H1 (cell line): ENCODE measurements at regions not wholly inside any gene's neighbourhood (a gene's known extent, or its start where the extent isn't known, plus 50 kb on each side); places are given as distances from the start of the nearest gene placed in this dataset.

Experiments
- CTCF ChIA-PET: fragments of 300-600 bp; sonication (Branson Sonifier 250); formaldehyde crosslinking; loops from one replicate; lab custom pipeline; 2021; ENCODE audit not compliant: partially characterized antibody; lab: Charles Lee
- POLR2A ChIA-PET: fragments of 300-600 bp; sonication (Branson Sonifier 250); formaldehyde crosslinking; loops from one replicate; lab custom pipeline; 2021; ENCODE audit warnings: inconsistent platforms; ENCODE audit not compliant: partially characterized antibody; lab: Charles Lee
- DNase-seq, 2 experiments: peaks; one replicate each; pipeline versions ENCODE4 v3.0.0 to v3.0.0-alpha.2; 2010 to 2022; ENCODE audit warnings: low spot score in 2 of 2, low read depth in 1 of 2, mixed read lengths in 1 of 2
- FAIRE-seq: peaks from 2 replicates; lab custom pipeline; 2011; peaks lifted over from hg19 to GRCh38; lab: Jason Lieb, UNC
- H2AFZ ChIP-seq: 2 replicates; pipeline ENCODE4 v1.8.1; 2012; ENCODE audit warnings: low read length, inconsistent platforms
- H2AK5ac ChIP-seq: 2 replicates; pipeline ENCODE4 v1.6.1; 2013; ENCODE audit warnings: low read depth, low read length
- H2BK120ac ChIP-seq: replicated peaks from 2 replicates; pipeline ENCODE3; 2013; ENCODE audit warnings: low read depth, low read length, inconsistent platforms
- H2BK12ac ChIP-seq: 2 replicates; pipeline ENCODE4 v1.6.1; 2013; ENCODE audit warnings: low read depth, low read length
- H2BK15ac ChIP-seq: 2 replicates; pipeline ENCODE4 v1.6.1; 2013; ENCODE audit warnings: low read length
- H2BK20ac ChIP-seq: 2 replicates; pipeline ENCODE4 v1.6.1; 2013; ENCODE audit warnings: low read length
- H2BK5ac ChIP-seq: 2 replicates; pipeline ENCODE4 v1.6.1; 2013; ENCODE audit warnings: low read depth, low read length
- H3K14ac ChIP-seq: 2 replicates; pipeline ENCODE4 v1.6.1; 2013; ENCODE audit warnings: inconsistent platforms; ENCODE audit not compliant: insufficient read length
- H3K18ac ChIP-seq: 2 replicates; pipeline ENCODE4 v1.6.1; 2013; ENCODE audit warnings: low read length; ENCODE audit errors: extremely low read depth
- H3K23ac ChIP-seq: 2 replicates; pipeline ENCODE4 v1.6.1; 2013; ENCODE audit warnings: inconsistent platforms; ENCODE audit not compliant: insufficient read length
- H3K23me2 ChIP-seq: 2 replicates; pipeline ENCODE4 v1.6.1; 2013; ENCODE audit warnings: low read depth, low read length
- H3K27ac ChIP-seq: 2 replicates; pipeline ENCODE4 v1.6.1; 2011; ENCODE audit warnings: low read depth, low read length, inconsistent platforms
- H3K27me3 ChIP-seq, 4 experiments: replicated peaks in 1 of 4; 1 replicate in 1 of 4; 2 replicates in 3 of 4; pipeline versions ENCODE4 v1.6.1 to v1.8.1; 2011 to 2013; ENCODE audit warnings: low read length in 3 of 4, mild to moderate bottlenecking in 3 of 4, inconsistent platforms in 2 of 4, mixed read lengths in 2 of 4, moderate library complexity in 1 of 4; ENCODE audit not compliant: control insufficient read depth in 3 of 4, insufficient read depth in 3 of 4; ENCODE audit errors: extremely low read depth in 1 of 4
- H3K36me3 ChIP-seq, 4 experiments: 2 replicates each; pipeline versions ENCODE4 v1.6.1 to v1.8.1; 2011 to 2013; ENCODE audit warnings: mild to moderate bottlenecking in 4 of 4, low read length in 3 of 4, moderate library complexity in 2 of 4, control low read depth in 1 of 4, inconsistent platforms in 1 of 4; ENCODE audit not compliant: insufficient read depth in 4 of 4, control insufficient read depth in 2 of 4
- H3K4ac ChIP-seq: replicated peaks from 2 replicates; pipeline ENCODE3; 2013; ENCODE audit warnings: low read length, low read depth, mixed read lengths, inconsistent platforms; ENCODE audit not compliant: insufficient read length
- H3K4me1 ChIP-seq, 4 experiments: replicated peaks in 1 of 4; 1 replicate in 1 of 4; 2 replicates in 3 of 4; pipeline versions ENCODE4 v1.6.1 to v1.8.1; 2011 to 2013; ENCODE audit warnings: low read length in 3 of 4, inconsistent platforms in 2 of 4, mixed read lengths in 1 of 4; ENCODE audit not compliant: insufficient read depth in 4 of 4, control insufficient read depth in 3 of 4
- H3K4me2 ChIP-seq, 2 experiments: 2 replicates each; pipeline versions ENCODE4 v1.6.1 to v1.8.1; 2011 to 2013; ENCODE audit warnings: low read depth in 2 of 2, low read length in 2 of 2, control low read depth in 1 of 2, inconsistent platforms in 1 of 2, mild to moderate bottlenecking in 1 of 2; ENCODE audit not compliant: insufficient read depth in 1 of 2
- H3K4me3 ChIP-seq, 4 experiments: fragments of 200-600, 300-600 bp in 1 of 4; sonication (generic), shearing (Covaris generic), sonication (Bioruptor Twin) in 1 of 4; 2 replicates each; pipeline versions ENCODE4 v1.5.1 to v1.8.1; 2011 to 2016; ENCODE audit warnings: low read length in 4 of 4, low read depth in 3 of 4, control low read depth in 2 of 4, inconsistent platforms in 2 of 4, mild to moderate bottlenecking in 2 of 4, mixed read lengths in 1 of 4, moderate library complexity in 1 of 4; ENCODE audit not compliant: insufficient read depth in 2 of 4; ENCODE audit errors: extremely low read depth in 1 of 4
- H3K56ac ChIP-seq: replicated peaks from 2 replicates; pipeline ENCODE3; 2013; ENCODE audit warnings: low read depth, mild to moderate bottlenecking, mixed read lengths, low read length, inconsistent platforms; ENCODE audit not compliant: insufficient read length
- H3K79me1 ChIP-seq: 2 replicates; pipeline ENCODE4 v1.6.1; 2013; ENCODE audit warnings: low read depth, low read length, control low read depth
- H3K79me2 ChIP-seq, 2 experiments: 2 replicates each; pipeline versions ENCODE4 v1.6.1 to v1.8.1; 2012 to 2013; ENCODE audit warnings: low read length in 2 of 2, mild to moderate bottlenecking in 2 of 2, inconsistent platforms in 1 of 2; ENCODE audit not compliant: insufficient read depth in 2 of 2, control insufficient read depth in 1 of 2
- H3K9ac ChIP-seq, 4 experiments: replicated peaks in 1 of 4; 1 replicate in 1 of 4; 2 replicates in 3 of 4; pipeline versions ENCODE4 v1.6.1 to v1.8.1; 2011 to 2013; ENCODE audit warnings: low read depth in 3 of 4, low read length in 3 of 4, control low read depth in 2 of 4, mild to moderate bottlenecking in 2 of 4, moderate library complexity in 2 of 4, inconsistent platforms in 1 of 4; ENCODE audit errors: extremely low read depth in 1 of 4
- H3K9me3 ChIP-seq, 2 experiments: 2 replicates each; pipeline versions ENCODE4 v1.6.1 to v1.8.1; 2012 to 2013; ENCODE audit warnings: mild to moderate bottlenecking in 2 of 2, moderate library complexity in 2 of 2, control low read depth in 1 of 2, inconsistent platforms in 1 of 2, low read depth in 1 of 2, low read length in 1 of 2, mixed read lengths in 1 of 2; ENCODE audit not compliant: insufficient read depth in 2 of 2
- H4K20me1 ChIP-seq, 2 experiments: replicated peaks in 1 of 2; 2 replicates each; pipeline versions ENCODE3 to v1.8.1; 2011 to 2013; ENCODE audit warnings: inconsistent platforms in 2 of 2, low read length in 2 of 2, mild to moderate bottlenecking in 1 of 2; ENCODE audit not compliant: insufficient read depth in 2 of 2, control insufficient read depth in 1 of 2
- H4K5ac ChIP-seq: 2 replicates; pipeline ENCODE4 v1.6.1; 2013; ENCODE audit warnings: low read length, low read depth, mixed read lengths, inconsistent platforms; ENCODE audit not compliant: insufficient read length
- H4K8ac ChIP-seq: 2 replicates; pipeline ENCODE4 v1.8.0; 2013; ENCODE audit warnings: mild to moderate bottlenecking, moderate library complexity, low read length, inconsistent platforms; ENCODE audit not compliant: insufficient read depth; ENCODE audit errors: extremely low read depth
- H4K91ac ChIP-seq: replicated peaks from 2 replicates; pipeline ENCODE3; 2013; ENCODE audit warnings: low read length, mixed read lengths, inconsistent platforms; ENCODE audit not compliant: insufficient read length
- KDM5A ChIP-seq: fragments of 200-600 bp; IDR thresholded peaks from 2 replicates; pipeline ENCODE4 v1.7.1; 2012; ENCODE audit warnings: mild to moderate bottlenecking, low read length, inconsistent platforms, mixed read lengths
- SP2 ChIP-seq: IDR thresholded peaks from 2 replicates; pipeline ENCODE4 v1.6.1; 2012; ENCODE audit warnings: mild to moderate bottlenecking, low read length, inconsistent platforms
- WGBS, 2 experiments: shearing (Covaris generic) in 1 of 2; methylation state at CpG; one replicate each; pipeline versions ENCODE4 v1.1.6 to v1.1.7; 2013 to 2015; ENCODE audit warnings: low lambda C conversion rate in 2 of 2, mixed read lengths in 2 of 2, inconsistent platforms in 1 of 2, low coverage in 1 of 2, missing lambda C conversion rate in 1 of 2; ENCODE audit not compliant: insufficient replicate concordance in 2 of 2, insufficient coverage in 1 of 2, insufficient read length in 1 of 2; ENCODE audit errors: extremely low coverage in 1 of 2, missing lambda C conversion rate in 1 of 2; 5-methylcytosine and 5-hydroxymethylcytosine counted together

GRCh38 chr5:39555788-39556187 lies 131.0 kb upstream of the DAB2 start:
- no peak for FAIRE-seq
- H4K8ac ChIP-seq = no peak overlapping the region

More at GRCh38 chr5:39555788-39556187, 131.0 kb upstream of the DAB2 start:
- H3K9me3 ChIP-seq = no peaks in the 10 kb centered on the region
- no peaks in the 10 kb centered on the region for H3K79me2 ChIP-seq
- no peak overlapping the region for H3K18ac ChIP-seq
- DNase-seq = no peak
- no peak overlapping the region for H2BK120ac ChIP-seq
- H3K36me3 ChIP-seq = no peaks in the 10 kb centered on the region
- CTCF ChIA-PET = interaction anchor here (1.8 to 3.3 kb wide), 2 partner anchors 8 to 180 kb away, joined by 5 to 14 read pairs; no protein-coding TSS in a partner anchor
- H3K4me3 ChIP-seq = no peak overlapping the region
- no peaks in the 10 kb centered on the region for H4K20me1 ChIP-seq
- no peak overlapping the region for H3K4me2 ChIP-seq
- H3K14ac ChIP-seq = no peak overlapping the region
- no peak overlapping the region for H4K91ac ChIP-seq
- H2AK5ac ChIP-seq = no peak overlapping the region
- H2BK15ac ChIP-seq = no peak overlapping the region
- H3K23me2 ChIP-seq = no peaks in the 10 kb centered on the region
- H3K56ac ChIP-seq = no peak overlapping the region
- H3K27ac ChIP-seq = no peak overlapping the region
- H2BK20ac ChIP-seq = no peak overlapping the region
- POLR2A ChIA-PET = no interaction called here
- WGBS, 2 experiments = 94% methylated on average over 4 of the region's 4 CpGs; no CpG with 5 or more reads in 1 of the 2 experiments
- no peaks in the 10 kb centered on the region for H3K27me3 ChIP-seq
- no peak overlapping the region for H2AFZ ChIP-seq
- H2BK5ac ChIP-seq = no peak overlapping the region
- TF ChIP-seq SP2 (no peak), KDM5A (no peak)
- H3K9ac ChIP-seq = no peak overlapping the region
- no peak overlapping the region for H4K5ac ChIP-seq
- H2BK12ac ChIP-seq = no peak overlapping the region
- H3K4me1 ChIP-seq = no peaks in the 10 kb centered on the region
- no peak overlapping the region for H3K23ac ChIP-seq
- no peaks in the 10 kb centered on the region for H3K79me1 ChIP-seq
- H3K4ac ChIP-seq = no peak overlapping the region
